ENCODE measurements at regions not wholly inside any gene's neighbourhood (a gene's known extent, or its start where the extent isn't known, plus 50 kb on each side); places are given as distances from the start of the nearest gene placed in this dataset.

GRCh38 chr10:124287791-124288190 lies 130.9 kb downstream of the OAT start:
- Histone ChIP-seq H3K27me3 (ENCODE audit: control insufficient read depth, insufficient read depth, low read length, poor library complexity, severe bottlenecking) (no peaks in the 10 kb centered on the region), H3K36me3 (ENCODE audit: control insufficient read depth, insufficient read depth, low read length) (no peaks in the 10 kb centered on the region), H3K9me3 (ENCODE audit: control insufficient read depth, low read length) (no peaks in the 10 kb centered on the region), H3K4me1 (ENCODE audit: control insufficient read depth, insufficient read depth, low read length) (no peaks in the 10 kb centered on the region), H3K4me3 (ENCODE audit: insufficient read depth, low read depth, low read length) (no peak overlapping the region), H3K27ac (ENCODE audit: insufficient read depth, low read depth, low read length, poor library complexity, severe bottlenecking) (no peak overlapping the region)
- WGBS, 2 experiments: 83 to 84% methylated on average over 9 of the region's 9 CpGs

- 94 to 95% methylated on average over 10 of the region's 10 CpGs for WGBS, 2 experiments
- H3K4me1 ChIP-seq (ENCODE audit: control insufficient read depth, insufficient read depth, low read length): no peaks in the 10 kb centered on the region
- no peak overlapping the region for H3K27ac ChIP-seq (ENCODE audit: insufficient read depth, low read depth, low read length, poor library complexity, severe bottlenecking)
- H3K36me3 ChIP-seq (ENCODE audit: control insufficient read depth, insufficient read depth, low read length): no peaks in the 10 kb centered on the region
- no peaks in the 10 kb centered on the region for H3K27me3 ChIP-seq (ENCODE audit: control insufficient read depth, insufficient read depth, low read length, poor library complexity, severe bottlenecking)
- H3K9me3 ChIP-seq (ENCODE audit: control insufficient read depth, low read length): no peaks in the 10 kb centered on the region
- no peak overlapping the region for H3K4me3 ChIP-seq (ENCODE audit: insufficient read depth, low read depth, low read length)
Measured at GRCh38 chr10:124287071-124287685, 131.5 kb downstream of the OAT start.

DNA sequence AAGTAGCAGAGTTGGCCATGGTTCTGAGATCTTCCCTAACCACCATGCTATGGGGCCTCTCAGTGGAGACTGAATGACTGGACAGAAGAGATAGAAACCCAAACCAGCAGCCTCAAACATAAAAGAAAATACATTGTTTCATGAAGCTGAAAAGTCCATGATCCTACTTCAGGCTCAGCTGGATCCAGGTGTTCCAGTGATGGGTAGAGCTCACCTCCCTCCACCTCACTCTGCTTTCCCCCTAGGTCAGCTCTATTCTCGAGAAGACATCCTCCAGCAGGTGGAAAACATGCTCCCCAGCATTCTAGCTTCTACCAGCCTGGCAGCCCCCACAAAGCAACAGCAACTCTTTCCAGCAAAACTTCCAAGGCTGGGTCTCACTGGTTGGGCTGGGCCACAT lies 132.1 kb downstream of the OAT start:
- H3K4me1 ChIP-seq (ENCODE audit: control insufficient read depth, insufficient read depth, low read length): no peaks in the 10 kb centered on the region
- H3K27me3 ChIP-seq (ENCODE audit: control insufficient read depth, insufficient read depth, low read length, poor library complexity, severe bottlenecking): no peaks in the 10 kb centered on the region
- H3K9me3 ChIP-seq (ENCODE audit: control insufficient read depth, low read length): no peaks in the 10 kb centered on the region
- H3K4me3 ChIP-seq (ENCODE audit: insufficient read depth, low read depth, low read length): no peak overlapping the region
- WGBS, 2 experiments: 87 to 89% methylated on average over 1 of the region's 1 CpG
- H3K36me3 ChIP-seq (ENCODE audit: control insufficient read depth, insufficient read depth, low read length): no peaks in the 10 kb centered on the region
- H3K27ac ChIP-seq (ENCODE audit: insufficient read depth, low read depth, low read length, poor library complexity, severe bottlenecking): no peak overlapping the region

- H3K27me3 ChIP-seq (ENCODE audit: control insufficient read depth, insufficient read depth, low read length, poor library complexity, severe bottlenecking): no peaks in the 10 kb centered on the region
- H3K36me3 ChIP-seq (ENCODE audit: control insufficient read depth, insufficient read depth, low read length): no peaks in the 10 kb centered on the region
- WGBS, 2 experiments: 91 to 97% methylated on average over 19 to 20 of the region's 21 CpGs
- H3K4me1 ChIP-seq (ENCODE audit: control insufficient read depth, insufficient read depth, low read length): no peaks in the 10 kb centered on the region
- no peak overlapping the region for H3K4me3 ChIP-seq (ENCODE audit: insufficient read depth, low read depth, low read length)
- H3K27ac ChIP-seq (ENCODE audit: insufficient read depth, low read depth, low read length, poor library complexity, severe bottlenecking): no peak overlapping the region
- H3K9me3 ChIP-seq (ENCODE audit: control insufficient read depth, low read length): no peaks in the 10 kb centered on the region
Measured at GRCh38 chr10:124285587-124286527, 132.9 kb downstream of the OAT start.

GRCh38 chr10:124283949-124284250 lies 134.8 kb downstream of the OAT start:
- no peaks in the 10 kb centered on the region for H3K9me3 ChIP-seq (ENCODE audit: control insufficient read depth, low read length)
- no peak overlapping the region for H3K4me3 ChIP-seq (ENCODE audit: insufficient read depth, low read depth, low read length)
- WGBS, 2 experiments: 83 to 86% methylated on average over 9 of the region's 9 CpGs
- no peak overlapping the region for H3K27ac ChIP-seq (ENCODE audit: insufficient read depth, low read depth, low read length, poor library complexity, severe bottlenecking)
- H3K36me3 ChIP-seq (ENCODE audit: control insufficient read depth, insufficient read depth, low read length): no peaks in the 10 kb centered on the region
- no peaks in the 10 kb centered on the region for H3K27me3 ChIP-seq (ENCODE audit: control insufficient read depth, insufficient read depth, low read length, poor library complexity, severe bottlenecking)
- no peaks in the 10 kb centered on the region for H3K4me1 ChIP-seq (ENCODE audit: control insufficient read depth, insufficient read depth, low read length)

DNA sequence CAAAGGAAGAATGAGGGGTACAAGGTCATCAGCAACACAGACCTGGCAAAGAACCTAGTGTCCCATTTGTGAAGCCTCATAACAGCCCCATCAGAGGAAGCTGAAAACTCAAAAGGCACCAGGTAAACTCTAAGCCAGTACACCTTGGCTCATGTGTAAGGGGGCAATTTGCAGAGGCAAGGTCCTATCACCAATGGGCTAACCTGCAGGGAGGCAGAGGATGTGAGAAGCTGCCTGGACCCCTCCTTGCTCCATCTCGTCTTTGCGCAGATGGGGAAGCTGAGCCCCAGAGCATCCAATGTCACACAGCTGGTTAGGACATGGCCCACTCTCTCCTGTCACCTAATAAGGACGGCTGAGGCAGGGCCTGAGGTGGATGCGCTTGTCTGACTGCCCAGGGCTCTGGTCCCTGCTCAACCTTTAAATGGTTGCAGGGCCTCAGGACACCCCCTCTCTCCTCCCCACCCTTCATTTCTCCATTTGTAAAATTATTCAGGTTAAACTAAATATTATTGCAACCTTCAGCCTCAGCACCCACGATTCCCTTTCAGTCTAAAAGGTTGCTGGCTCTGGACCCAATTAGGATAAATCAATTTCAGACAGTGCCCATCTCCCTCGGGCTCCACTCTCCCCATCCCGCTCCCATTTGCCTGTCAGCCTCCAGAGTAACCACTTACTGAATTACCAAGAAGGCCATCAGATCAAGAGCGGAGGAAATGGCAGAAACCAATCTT lies 135.3 kb downstream of the OAT start:
- no peak overlapping the region for H3K4me3 ChIP-seq (ENCODE audit: insufficient read depth, low read depth, low read length)
- WGBS, 2 experiments: 93 to 94% methylated on average over 8 of the region's 8 CpGs
- no peaks in the 10 kb centered on the region for H3K36me3 ChIP-seq (ENCODE audit: control insufficient read depth, insufficient read depth, low read length)
- H3K27me3 ChIP-seq (ENCODE audit: control insufficient read depth, insufficient read depth, low read length, poor library complexity, severe bottlenecking): no peaks in the 10 kb centered on the region
- no peaks in the 10 kb centered on the region for H3K4me1 ChIP-seq (ENCODE audit: control insufficient read depth, insufficient read depth, low read length)
- no peaks in the 10 kb centered on the region for H3K9me3 ChIP-seq (ENCODE audit: control insufficient read depth, low read length)
- H3K27ac ChIP-seq (ENCODE audit: insufficient read depth, low read depth, low read length, poor library complexity, severe bottlenecking): no peak overlapping the region

GRCh38 chr10:124282326-124282725 lies 136.4 kb downstream of the OAT start:
- H3K4me3 ChIP-seq (ENCODE audit: insufficient read depth, low read depth, low read length): no peak overlapping the region
- H3K4me1 ChIP-seq (ENCODE audit: control insufficient read depth, insufficient read depth, low read length): no peaks in the 10 kb centered on the region
- WGBS, 2 experiments: 94 to 97% methylated on average over 11 of the region's 11 CpGs
- no peaks in the 10 kb centered on the region for H3K9me3 ChIP-seq (ENCODE audit: control insufficient read depth, low read length)
- no peaks in the 10 kb centered on the region for H3K27me3 ChIP-seq (ENCODE audit: control insufficient read depth, insufficient read depth, low read length, poor library complexity, severe bottlenecking)
- no peak overlapping the region for H3K27ac ChIP-seq (ENCODE audit: insufficient read depth, low read depth, low read length, poor library complexity, severe bottlenecking)
- no peaks in the 10 kb centered on the region for H3K36me3 ChIP-seq (ENCODE audit: control insufficient read depth, insufficient read depth, low read length)

DNA sequence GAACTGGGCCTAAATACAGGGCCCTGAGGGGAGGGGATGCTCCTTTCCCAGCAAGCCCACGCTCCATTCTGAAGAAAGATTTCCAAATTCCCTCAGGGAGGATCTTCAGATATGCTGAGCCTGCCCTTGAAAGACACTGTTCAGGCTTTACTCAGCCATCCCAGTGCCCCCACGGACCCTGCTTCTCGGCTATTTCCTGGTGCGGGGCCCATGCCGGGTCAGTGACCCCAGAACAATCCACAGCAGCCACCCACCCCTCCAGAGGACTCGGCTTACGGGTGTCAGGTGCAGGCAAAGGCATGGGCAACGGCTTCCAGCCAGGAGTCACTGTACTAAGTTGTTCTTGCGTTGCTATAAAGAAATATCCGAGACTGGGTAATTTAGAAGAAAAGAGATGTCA lies 137.1 kb downstream of the OAT start:
- 91 to 93% methylated on average over 10 of the region's 10 CpGs for WGBS, 2 experiments

GRCh38 chr10:124280916-124281315 lies 137.8 kb downstream of the OAT start:
- Histone ChIP-seq H3K4me1 (ENCODE audit: control insufficient read depth, insufficient read depth, low read length) (no peaks in the 10 kb centered on the region), H3K36me3 (ENCODE audit: control insufficient read depth, insufficient read depth, low read length) (no peaks in the 10 kb centered on the region), H3K9me3 (ENCODE audit: control insufficient read depth, low read length) (no peaks in the 10 kb centered on the region), H3K4me3 (ENCODE audit: insufficient read depth, low read depth, low read length) (no peak overlapping the region), H3K27ac (ENCODE audit: insufficient read depth, low read depth, low read length, poor library complexity, severe bottlenecking) (no peak overlapping the region), H3K27me3 (ENCODE audit: control insufficient read depth, insufficient read depth, low read length, poor library complexity, severe bottlenecking) (no peaks in the 10 kb centered on the region)
- WGBS, 2 experiments: 93 to 94% methylated on average over 5 of the region's 5 CpGs

More for the DNA sequence above, 137.1 kb downstream of the OAT start:
- Histone ChIP-seq H3K27me3 (ENCODE audit: control insufficient read depth, insufficient read depth, low read length, poor library complexity, severe bottlenecking) (no peaks in the 10 kb centered on the region), H3K9me3 (ENCODE audit: control insufficient read depth, low read length) (no peaks in the 10 kb centered on the region), H3K4me3 (ENCODE audit: insufficient read depth, low read depth, low read length) (no peak overlapping the region), H3K27ac (ENCODE audit: insufficient read depth, low read depth, low read length, poor library complexity, severe bottlenecking) (no peak overlapping the region), H3K4me1 (ENCODE audit: control insufficient read depth, insufficient read depth, low read length) (no peaks in the 10 kb centered on the region), H3K36me3 (ENCODE audit: control insufficient read depth, insufficient read depth, low read length) (no peaks in the 10 kb centered on the region)

DNA sequence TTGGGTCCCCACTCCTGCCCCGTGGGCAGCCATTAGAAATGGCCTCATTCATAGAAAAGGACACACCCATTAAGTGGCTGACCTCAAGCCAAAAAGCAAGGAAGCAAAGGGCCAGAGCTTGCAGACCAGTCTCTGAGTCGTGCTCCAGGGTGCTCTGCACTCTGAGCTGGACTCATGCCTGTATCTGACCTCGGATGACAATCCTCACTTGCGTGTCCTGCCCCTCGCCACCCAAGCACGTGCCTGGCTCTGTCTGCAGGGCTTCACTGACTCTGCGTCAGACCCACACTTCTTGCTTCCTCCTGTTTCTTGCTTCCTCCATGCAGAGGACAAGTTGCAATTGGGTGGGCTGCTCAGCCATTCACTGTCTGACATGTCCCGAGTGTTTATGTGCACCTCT lies 138.8 kb downstream of the OAT start:
- H3K4me1 ChIP-seq (ENCODE audit: control insufficient read depth, insufficient read depth, low read length): no peaks in the 10 kb centered on the region
- 92 to 93% methylated on average over 8 of the region's 8 CpGs for WGBS, 2 experiments
- no peaks in the 10 kb centered on the region for H3K9me3 ChIP-seq (ENCODE audit: control insufficient read depth, low read length)
- H3K36me3 ChIP-seq (ENCODE audit: control insufficient read depth, insufficient read depth, low read length): no peaks in the 10 kb centered on the region
- H3K4me3 ChIP-seq (ENCODE audit: insufficient read depth, low read depth, low read length): no peak overlapping the region
- no peaks in the 10 kb centered on the region for H3K27me3 ChIP-seq (ENCODE audit: control insufficient read depth, insufficient read depth, low read length, poor library complexity, severe bottlenecking)
- no peak overlapping the region for H3K27ac ChIP-seq (ENCODE audit: insufficient read depth, low read depth, low read length, poor library complexity, severe bottlenecking)
